Stomach (tissue), 8 donors: ENCODE measurements at regions not wholly inside any gene's neighbourhood (a gene's known extent, or its start where the extent isn't known, plus 50 kb on each side); places are given as distances from the start of the nearest gene placed in this dataset.

Source experiments
- DNase-seq, 2 donors: peaks; one replicate each; pipeline versions ENCODE4 v3.0.0 to v3.0.0-alpha.2; 2013 to 2019
- H3K27ac ChIP-seq, 5 donors: fragments of 200-600 bp in 4 of 5; sonication (generic) in 4 of 5; one replicate each; pipeline ENCODE4 v1.5.1; 2013 to 2019; ENCODE audit warnings: mild to moderate bottlenecking in 1 of 5, moderate library complexity in 1 of 5
- H3K27me3 ChIP-seq, 3 donors: fragments of 200-600 bp; sonication (generic); one replicate each; pipeline ENCODE4 v1.5.1; 2017 to 2019; ENCODE audit warnings: mixed run types in 1 of 3
- H3K36me3 ChIP-seq, 4 donors: fragments of 200-600 bp; sonication (generic); 1 replicate in 3 of 4; 2 replicates in 1 of 4; pipeline ENCODE4 v1.5.1; 2016 to 2019
- H3K4me1 ChIP-seq, 4 donors: fragments of 200-600 bp; sonication (generic); one replicate each; pipeline ENCODE4 v1.5.1; 2016 to 2019
- H3K4me3 ChIP-seq, 4 donors: fragments of 200-600 bp; sonication (generic) in 3 of 4; one replicate each; pipeline ENCODE4 v1.5.1; 2016 to 2019; ENCODE audit warnings: mild to moderate bottlenecking in 1 of 4
- H3K9me3 ChIP-seq, 4 donors: fragments of 200-600 bp; sonication (generic); one replicate each; pipeline ENCODE4 v1.5.1; 2016 to 2019
- CTCF ChIP-seq, 7 experiments: fragments of 450-650 bp in 4 of 7; fragments of 200-600 bp in 3 of 7; sonication (generic) in 3 of 7; IDR thresholded peaks; one replicate each; pipeline ENCODE4 v1.5.1; 2016 to 2019; ENCODE audit warnings: antibody characterized with exemption in 7 of 7, control low read depth in 2 of 7, mild to moderate bottlenecking in 1 of 7
- EP300 ChIP-seq: sonication (generic); formaldehyde crosslinking; IDR thresholded peaks from one replicate; pipeline ENCODE4 v1.6.1; 2017; ENCODE audit warnings: antibody characterized with exemption
- POLR2A ChIP-seq, 4 donors: fragments of 450-650 bp; IDR thresholded peaks; one replicate each; pipeline ENCODE4 v1.6.1; 2016; ENCODE audit warnings: antibody characterized with exemption in 4 of 4, control low read depth in 2 of 4, mild to moderate bottlenecking in 1 of 4, moderate library complexity in 1 of 4
- POLR2AphosphoS5 ChIP-seq, 3 donors: sonication (generic); formaldehyde crosslinking; IDR thresholded peaks; one replicate each; pipeline ENCODE4 v1.6.1; 2016; ENCODE audit warnings: antibody characterized with exemption in 3 of 3
- WGBS, 5 donors: extraction: QIAGEN DNeasy Blood & Tissue Kit in 3 of 5; methylation state at CpG; one replicate each; pipeline versions ENCODE4 v1.1.5 to v1.1.7; 2013 to 2018; 5-methylcytosine and 5-hydroxymethylcytosine counted together
- intact Hi-C: fragments of 100-400 bp; cut with DNase I; formaldehyde crosslinking; loops from one replicate; pipeline ENCODE4 v1.15.1; 2023; ENCODE audit warnings: low total_unique reads
- donor health status: healthy with polysubstance abuse.
- donor health status: Bipolar disorder and iron deficiency.
- donor health status: healthy.

- H3K4me1 ChIP-seq: peaks cover 0 to 8% (median 0%) of the 10 kb centered on the region in 4 donors
- no peak overlapping the region for H3K27ac ChIP-seq
- DNase-seq: no peak
- peaks cover 0 to 14% (median 0%) of the 10 kb centered on the region in 3 donors for H3K27me3 ChIP-seq
- H3K36me3 ChIP-seq: no peaks in the 10 kb centered on the region
- no peak for TF ChIP-seq CTCF (IDR thresholded peaks at IDR 0.05)
- TF ChIP-seq POLR2AphosphoS5 (IDR thresholded peaks at IDR 0.05): no peak
- TF ChIP-seq POLR2A (IDR thresholded peaks at IDR 0.05): no peak
- no peak for TF ChIP-seq EP300
- H3K9me3 ChIP-seq: peaks cover 5 to 18% (median 11%) of the 10 kb centered on the region in 4 donors
- WGBS, 5 donors: 56 to 76% (median 64%) methylated on average over 3 of the region's 3 CpGs
- intact Hi-C loops: no loop called here
- H3K4me3 ChIP-seq: no peak overlapping the region
Observed at GRCh38 chr11:116394022-116394421, 378.8 kb downstream of the BUD13 start.

- peaks cover 5 to 18% (median 11%) of the 10 kb centered on the region in 4 donors for H3K9me3 ChIP-seq
- intact Hi-C loops: no loop called here
- 57 to 79% (median 76%) methylated on average over 3 of the region's 3 CpGs for WGBS, 5 donors
Observed at GRCh38 chr11:116390963-116391362, 381.8 kb downstream of the BUD13 start.

GRCh38 chr11:116388146-116388545 is 384.6 kb downstream of the BUD13 start:
- no peak for TF ChIP-seq CTCF (IDR thresholded peaks at IDR 0.05)
- no peak for TF ChIP-seq POLR2A (IDR thresholded peaks at IDR 0.05)
- TF ChIP-seq POLR2AphosphoS5 (IDR thresholded peaks at IDR 0.05): no peak
- TF ChIP-seq EP300: no peak
- intact Hi-C loops: no loop called here
- H3K4me3 ChIP-seq: no peak overlapping the region
- no peaks in the 10 kb centered on the region for H3K4me1 ChIP-seq
- DNase-seq: peak in 1 of 2 donors; percentile 17
- peaks cover 0 to 3% (median 0%) of the 10 kb centered on the region in 3 donors for H3K27me3 ChIP-seq
- no peak overlapping the region for H3K27ac ChIP-seq
- peaks cover 0 to 4% (median 2%) of the 10 kb centered on the region in 4 donors for H3K9me3 ChIP-seq
- H3K36me3 ChIP-seq: no peaks in the 10 kb centered on the region
- 71 to 89% (median 82%) methylated on average over 1 of the region's 1 CpG for WGBS, 5 donors

More at GRCh38 chr11:116390963-116391362, 381.8 kb downstream of the BUD13 start:
- Histone ChIP-seq H3K27me3 (peaks cover 0 to 14% (median 0%) of the 10 kb centered on the region in 3 donors), H3K36me3 (no peaks in the 10 kb centered on the region), H3K27ac (no peak overlapping the region), H3K4me3 (no peak overlapping the region), H3K4me1 (no peaks in the 10 kb centered on the region)
- DNase-seq: no peak
- TF ChIP-seq EP300 (no peak), POLR2A (IDR thresholded peaks at IDR 0.05) (no peak), CTCF (IDR thresholded peaks at IDR 0.05) (no peak), POLR2AphosphoS5 (IDR thresholded peaks at IDR 0.05) (no peak)

- TF ChIP-seq EP300 (no peak), POLR2A (IDR thresholded peaks at IDR 0.05) (no peak), CTCF (IDR thresholded peaks at IDR 0.05) (no peak), POLR2AphosphoS5 (IDR thresholded peaks at IDR 0.05) (no peak)
- no peaks in the 10 kb centered on the region for H3K4me1 ChIP-seq
- no peak overlapping the region for H3K27ac ChIP-seq
- H3K36me3 ChIP-seq: no peaks in the 10 kb centered on the region
- intact Hi-C loops: no loop called here
- no peaks in the 10 kb centered on the region for H3K9me3 ChIP-seq
- no peak overlapping the region for H3K4me3 ChIP-seq
- peak in 1 of 2 donors; percentile 69 for DNase-seq
- 53 to 82% (median 62%) methylated on average over 2 of the region's 2 CpGs for WGBS, 5 donors
- H3K27me3 ChIP-seq: no peaks in the 10 kb centered on the region
Observed at GRCh38 chr11:116387641-116388040, 385.1 kb downstream of the BUD13 start.
